A549 (cell line): ENCODE measurements at regions not wholly inside any gene's neighbourhood (a gene's known extent, or its start where the extent isn't known, plus 50 kb on each side); places are given as distances from the start of the nearest gene placed in this dataset.

Source experiments
- CTCF ChIP-seq: fragments of >200 bp; sonication (Bioruptor Twin); formaldehyde crosslinking; IDR thresholded peaks from 3 replicates; pipeline ENCODE4 v1.5.1; 2016
- EHMT2 ChIP-seq: fragments of 200-600 bp; sonication (generic); IDR thresholded peaks from 2 replicates; pipeline ENCODE4 v1.6.1; 2016; ENCODE audit warnings: antibody characterized with exemption, low read depth, mild to moderate bottlenecking, moderate library complexity
- ELK1 ChIP-seq: fragments of 150-350 bp; IDR thresholded peaks from 2 replicates; pipeline ENCODE4 v1.6.1; 2014; ENCODE audit warnings: low read depth, mild to moderate bottlenecking, low read length
- EP300 ChIP-seq, 2 experiments: fragments of >200 bp; sonication (Bioruptor Twin); formaldehyde crosslinking; IDR thresholded peaks; 2 replicates in 1 of 2; 3 replicates in 1 of 2; pipeline ENCODE4 v1.6.1; 2016 to 2017
- POLR2A ChIP-seq: IDR thresholded peaks from 2 replicates; pipeline ENCODE4 v1.6.1; 2012; ENCODE audit warnings: mild to moderate bottlenecking, low read length
- RAD21 ChIP-seq, 2 experiments: fragments of >200 bp in 1 of 2; sonication (Bioruptor Twin) in 1 of 2; formaldehyde crosslinking in 1 of 2; IDR thresholded peaks in 1 of 2; conservative IDR thresholded peaks in 1 of 2; 2 replicates in 1 of 2; 3 replicates in 1 of 2; pipeline ENCODE4 v1.6.1; 2012 to 2018; ENCODE audit warnings: inconsistent platforms in 1 of 2
- SMC3 ChIP-seq: fragments of >200 bp; sonication (Bioruptor Twin); formaldehyde crosslinking; IDR thresholded peaks from 3 replicates; pipeline ENCODE4 v1.6.1; 2018; ENCODE audit warnings: inconsistent platforms
- SREBF2 ChIP-seq: fragments of 450-650 bp; IDR thresholded peaks from 2 replicates; pipeline ENCODE4 v1.6.1; 2014; ENCODE audit warnings: mild to moderate bottlenecking, moderate library complexity

- TF ChIP-seq SMC3, result no peak
- TF ChIP-seq EP300 (IDR thresholded peaks at IDR 0.05), result no peak
- TF ChIP-seq CTCF, result no peak
- no peak for TF ChIP-seq ELK1
- no peak for TF ChIP-seq RAD21 (conservative IDR thresholded peaks at IDR 0.05 in 1 of 2, IDR thresholded peaks at IDR 0.05 in 1 of 2)
- no peak for TF ChIP-seq SREBF2
- no peak for TF ChIP-seq EHMT2
- no peak for TF ChIP-seq POLR2A
Observed at GRCh38 chr2:187013058-187013457, 164.1 kb upstream of the ZSWIM2 start.
